ENCODE measurements at regions not wholly inside any gene's neighbourhood (a gene's known extent, or its start where the extent isn't known, plus 50 kb on each side); places are given as distances from the start of the nearest gene placed in this dataset.
A peak's percentile ranks its signal among the peaks of the same experiment; 100 is the strongest.
"Not testable (repeated sequence)": the region's sequence is repeated elsewhere in the genome, so short reads cannot be mapped to it uniquely, and the experiment has no call there.

DNA sequence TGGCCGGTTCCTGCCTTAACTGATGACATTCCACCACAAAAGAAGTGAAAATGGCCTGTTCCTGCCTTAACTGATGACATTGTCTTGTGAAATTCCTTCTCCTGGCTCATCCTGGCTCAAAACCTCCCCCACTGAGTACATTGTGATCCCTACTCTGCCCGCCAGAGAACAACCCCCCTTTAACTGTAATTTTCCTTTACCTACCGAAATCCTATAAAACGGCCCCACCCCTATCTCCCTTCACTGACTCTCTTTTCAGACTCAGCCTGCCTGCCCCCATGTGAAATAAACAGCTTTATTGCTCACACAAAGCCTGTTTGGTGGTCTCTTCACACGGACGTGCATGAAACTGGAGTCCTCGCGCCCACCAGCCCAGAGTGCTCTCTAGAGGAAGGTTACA lies 166.5 kb downstream of the ADRA2C start:
- not testable (repeated sequence) for H3K27me3 ChIP-seq; H3K9me2 ChIP-seq (replicated peaks; ENCODE audit: insufficient read depth); H2AFZ ChIP-seq; H3K4me2 ChIP-seq; H3K4me1 ChIP-seq (ENCODE audit: insufficient read depth); H3K36me3 ChIP-seq (replicated peaks; ENCODE audit: insufficient read depth, low read depth); H4K20me1 ChIP-seq (ENCODE audit: insufficient read depth, poor library complexity, severe bottlenecking); H3K79me2 ChIP-seq; DNase-seq (ENCODE audit: low spot score); H3K4me3 ChIP-seq; H3K9me3 ChIP-seq (ENCODE audit: low read depth)
- H3K27ac ChIP-seq, result peak overlapping the region; percentile 63
- 60% methylated on average over 8 of the region's 8 CpGs for whole genome bisulfite sequencing (ENCODE audit: low lambda C conversion rate, missing lambda C conversion rate)

DNA sequence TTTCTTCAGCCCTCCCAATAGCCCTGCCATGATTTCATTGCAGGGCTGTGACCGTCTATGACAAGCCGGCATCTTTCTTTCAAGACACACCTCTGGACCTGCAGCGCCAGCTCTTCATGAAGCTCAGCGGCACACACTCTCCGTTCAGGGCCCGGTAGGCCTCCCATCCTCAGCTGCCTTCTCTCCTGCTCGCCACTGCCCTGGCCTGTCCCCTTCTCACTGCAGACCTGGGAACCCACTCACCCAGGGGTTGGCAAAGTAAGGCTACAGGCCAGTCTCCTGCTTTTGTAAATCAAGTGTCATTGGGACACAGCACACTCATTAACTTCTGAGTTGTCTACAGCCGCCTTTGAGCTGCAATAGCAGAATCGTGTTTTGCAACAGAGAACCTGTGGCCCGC lies 169.2 kb downstream of the ADRA2C start:
- not testable (repeated sequence) for H2AFZ ChIP-seq; H3K79me2 ChIP-seq; H3K4me1 ChIP-seq (ENCODE audit: insufficient read depth); H3K4me3 ChIP-seq; H3K27ac ChIP-seq; H3K27me3 ChIP-seq; H3K36me3 ChIP-seq (replicated peaks; ENCODE audit: insufficient read depth, low read depth); H3K9me2 ChIP-seq (replicated peaks; ENCODE audit: insufficient read depth); DNase-seq (ENCODE audit: low spot score); H4K20me1 ChIP-seq (ENCODE audit: insufficient read depth, poor library complexity, severe bottlenecking); H3K9me3 ChIP-seq (ENCODE audit: low read depth); H3K4me2 ChIP-seq
- 96% methylated on average over 10 of the region's 10 CpGs for WGBS (ENCODE audit: low lambda C conversion rate, missing lambda C conversion rate)

DNA sequence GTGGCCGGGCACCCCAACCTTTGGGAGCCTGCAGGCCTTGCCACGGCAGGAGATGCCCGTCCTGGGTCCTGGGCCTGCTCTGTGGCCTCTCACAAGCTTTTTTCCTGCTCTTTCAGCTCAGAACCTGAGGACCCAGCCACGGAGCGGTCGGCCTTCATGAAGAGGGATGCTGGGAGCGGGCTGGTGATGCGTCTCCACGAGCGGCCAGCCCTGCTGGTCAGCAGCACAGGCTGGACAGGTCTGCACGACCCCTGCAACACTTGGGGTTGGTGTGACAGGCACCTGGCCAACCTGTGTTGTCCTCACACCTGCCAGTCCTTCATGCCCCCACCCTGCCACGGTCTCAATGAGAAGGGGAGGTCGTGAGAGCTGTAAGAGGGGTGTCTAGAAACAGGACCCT lies 170.0 kb downstream of the ADRA2C start:
- H4K20me1 ChIP-seq (ENCODE audit: insufficient read depth, poor library complexity, severe bottlenecking), result no peaks in the 10 kb centered on the region
- H3K9me3 ChIP-seq (ENCODE audit: low read depth), result no peaks in the 10 kb centered on the region
- H3K4me3 ChIP-seq, result no peak overlapping the region
- WGBS (ENCODE audit: low lambda C conversion rate, missing lambda C conversion rate), result 79% methylated on average over 13 of the region's 13 CpGs
- TF ChIP-seq EZH2phosphoT487 (IDR thresholded peaks at IDR 0.05; ENCODE audit: low read depth, severe bottlenecking, unreplicated experiment) (no peak), EZH2 (IDR thresholded peaks at IDR 0.05; ENCODE audit: borderline replicate concordance) (no peak)
- TF ChIP-seq, protein P1, sequence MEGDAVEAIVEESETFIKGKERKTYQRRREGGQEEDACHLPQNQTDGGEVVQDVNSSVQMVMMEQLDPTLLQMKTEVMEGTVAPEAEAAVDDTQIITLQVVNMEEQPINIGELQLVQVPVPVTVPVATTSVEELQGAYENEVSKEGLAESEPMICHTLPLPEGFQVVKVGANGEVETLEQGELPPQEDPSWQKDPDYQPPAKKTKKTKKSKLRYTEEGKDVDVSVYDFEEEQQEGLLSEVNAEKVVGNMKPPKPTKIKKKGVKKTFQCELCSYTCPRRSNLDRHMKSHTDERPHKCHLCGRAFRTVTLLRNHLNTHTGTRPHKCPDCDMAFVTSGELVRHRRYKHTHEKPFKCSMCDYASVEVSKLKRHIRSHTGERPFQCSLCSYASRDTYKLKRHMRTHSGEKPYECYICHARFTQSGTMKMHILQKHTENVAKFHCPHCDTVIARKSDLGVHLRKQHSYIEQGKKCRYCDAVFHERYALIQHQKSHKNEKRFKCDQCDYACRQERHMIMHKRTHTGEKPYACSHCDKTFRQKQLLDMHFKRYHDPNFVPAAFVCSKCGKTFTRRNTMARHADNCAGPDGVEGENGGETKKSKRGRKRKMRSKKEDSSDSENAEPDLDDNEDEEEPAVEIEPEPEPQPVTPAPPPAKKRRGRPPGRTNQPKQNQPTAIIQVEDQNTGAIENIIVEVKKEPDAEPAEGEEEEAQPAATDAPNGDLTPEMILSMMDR (IDR thresholded peaks at IDR 0.05; ENCODE audit: poor library complexity), result no peak
- H3K36me3 ChIP-seq (replicated peaks; ENCODE audit: insufficient read depth, low read depth), result no peaks in the 10 kb centered on the region
- DNase-seq (ENCODE audit: low spot score), result no peak
- H3K27me3 ChIP-seq, result no peaks in the 10 kb centered on the region
- H3K9me2 ChIP-seq (replicated peaks; ENCODE audit: insufficient read depth), result no peaks in the 10 kb centered on the region
- no peaks in the 10 kb centered on the region for H3K79me2 ChIP-seq
- H3K4me2 ChIP-seq, result no peak overlapping the region
- H3K4me1 ChIP-seq (ENCODE audit: insufficient read depth), result no peaks in the 10 kb centered on the region
- H2AFZ ChIP-seq, result no peak overlapping the region
- no peak overlapping the region for H3K27ac ChIP-seq

DNA sequence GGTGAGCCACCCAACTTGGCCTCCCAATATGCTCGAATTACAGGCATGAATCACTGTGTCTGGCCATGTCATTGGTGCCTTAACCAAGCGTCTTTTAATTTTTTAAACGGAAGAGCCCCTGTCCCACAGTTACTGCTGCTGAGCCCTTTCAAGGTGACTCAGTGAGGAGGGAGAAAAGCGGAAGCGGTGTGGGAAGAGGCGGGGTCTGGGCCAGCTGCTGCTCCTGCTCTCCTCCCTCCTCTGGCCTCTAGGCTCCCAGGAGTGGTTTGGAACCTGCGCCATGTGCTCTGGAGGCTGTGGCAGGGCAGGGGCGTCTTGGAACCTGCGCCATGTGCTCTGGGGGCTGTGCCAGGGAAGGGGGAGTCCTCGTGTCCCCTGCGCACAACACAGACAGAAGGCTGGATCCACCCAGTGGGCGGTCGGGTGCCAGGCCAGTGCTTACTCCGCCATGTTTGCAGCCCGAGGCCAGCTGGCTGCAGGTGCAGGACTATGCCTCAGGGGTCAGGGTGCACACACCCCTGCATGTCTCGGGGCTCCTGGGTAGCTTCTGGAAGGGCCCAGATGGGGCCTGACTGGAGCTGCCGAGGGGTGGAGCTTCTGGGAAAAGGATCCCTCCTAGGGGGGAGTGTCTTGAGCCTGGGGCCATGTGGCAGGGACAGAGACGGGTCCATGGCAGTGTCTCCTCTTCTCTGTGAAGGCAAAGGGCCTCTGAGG lies 171.8 kb downstream of the ADRA2C start:
- not testable (repeated sequence) for H3K27me3 ChIP-seq; H3K27ac ChIP-seq; H3K4me3 ChIP-seq; H3K9me2 ChIP-seq (replicated peaks; ENCODE audit: insufficient read depth); H2AFZ ChIP-seq; H4K20me1 ChIP-seq (ENCODE audit: insufficient read depth, poor library complexity, severe bottlenecking); H3K4me1 ChIP-seq (ENCODE audit: insufficient read depth); H3K79me2 ChIP-seq; DNase-seq (ENCODE audit: low spot score); H3K4me2 ChIP-seq; H3K9me3 ChIP-seq (ENCODE audit: low read depth); H3K36me3 ChIP-seq (replicated peaks; ENCODE audit: insufficient read depth, low read depth)
- WGBS (ENCODE audit: low lambda C conversion rate, missing lambda C conversion rate), result 89% methylated on average over 9 of the region's 18 CpGs

DNA sequence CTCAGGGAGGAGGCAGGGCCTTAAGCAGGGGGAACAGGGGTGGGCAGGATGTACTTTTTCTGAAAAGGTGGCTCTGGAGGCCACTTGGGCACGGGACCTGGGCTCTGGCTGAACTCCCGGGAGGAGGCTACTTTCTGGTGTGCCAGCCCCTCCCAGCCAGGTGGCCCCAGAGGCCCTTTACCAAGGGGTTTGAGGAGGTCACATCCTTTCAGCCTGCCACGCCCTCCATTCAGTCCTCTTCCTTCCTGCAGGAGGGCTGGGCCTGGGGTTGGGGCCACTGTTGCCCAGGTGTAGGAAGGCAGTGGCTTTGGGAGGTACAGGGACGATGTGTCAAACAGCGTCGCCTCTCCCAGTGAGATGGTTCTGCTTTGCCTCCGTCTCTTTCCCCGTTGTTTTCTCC lies 172.5 kb downstream of the ADRA2C start:
- H3K36me3 ChIP-seq (replicated peaks; ENCODE audit: insufficient read depth, low read depth); H3K27ac ChIP-seq; H3K4me2 ChIP-seq; H3K79me2 ChIP-seq; H3K9me2 ChIP-seq (replicated peaks; ENCODE audit: insufficient read depth); DNase-seq (ENCODE audit: low spot score); H3K4me3 ChIP-seq; H3K27me3 ChIP-seq; H3K4me1 ChIP-seq (ENCODE audit: insufficient read depth); H4K20me1 ChIP-seq (ENCODE audit: insufficient read depth, poor library complexity, severe bottlenecking); H3K9me3 ChIP-seq (ENCODE audit: low read depth); H2AFZ ChIP-seq: not testable (repeated sequence)
- WGBS (ENCODE audit: low lambda C conversion rate, missing lambda C conversion rate), result 97% methylated on average over 7 of the region's 8 CpGs

DNA sequence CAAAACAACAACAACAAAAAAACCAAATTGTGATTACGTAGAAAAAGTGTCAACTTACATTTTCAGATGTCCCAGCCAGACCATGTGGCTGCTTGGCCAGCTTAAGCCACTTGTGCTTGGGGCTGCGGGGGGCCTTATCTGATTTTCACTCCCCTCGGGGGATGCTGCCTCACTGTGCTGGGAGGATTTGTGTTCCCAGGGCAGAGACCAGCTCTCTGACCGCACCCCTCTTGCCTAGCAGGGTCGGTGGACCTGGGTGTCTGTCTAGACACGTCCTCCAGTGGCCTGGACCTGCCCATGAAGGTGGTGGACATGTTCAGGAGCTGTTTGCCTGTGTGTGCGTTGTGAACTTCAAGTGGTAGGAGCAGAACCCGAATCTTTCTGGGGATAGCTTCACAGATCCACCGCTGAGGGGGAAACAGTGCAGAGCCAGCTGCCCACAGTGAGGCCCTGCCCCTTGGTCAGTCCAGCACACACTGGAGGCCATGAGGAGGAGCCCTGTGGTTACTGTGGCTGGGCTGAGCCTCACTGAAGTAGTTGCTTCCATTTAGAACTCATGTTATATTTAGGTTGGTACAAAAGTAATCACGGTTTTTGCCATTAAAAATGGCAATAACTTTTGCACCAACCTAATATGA lies 173.9 kb downstream of the ADRA2C start:
- not testable (repeated sequence) for H3K27me3 ChIP-seq; H3K4me2 ChIP-seq; H3K79me2 ChIP-seq; H3K4me1 ChIP-seq (ENCODE audit: insufficient read depth); H2AFZ ChIP-seq; H4K20me1 ChIP-seq (ENCODE audit: insufficient read depth, poor library complexity, severe bottlenecking); H3K27ac ChIP-seq; H3K9me3 ChIP-seq (ENCODE audit: low read depth); H3K4me3 ChIP-seq; H3K9me2 ChIP-seq (replicated peaks; ENCODE audit: insufficient read depth); H3K36me3 ChIP-seq (replicated peaks; ENCODE audit: insufficient read depth, low read depth); DNase-seq (ENCODE audit: low spot score)
- WGBS (ENCODE audit: low lambda C conversion rate, missing lambda C conversion rate), result 56% methylated on average over 9 of the region's 10 CpGs

DNA sequence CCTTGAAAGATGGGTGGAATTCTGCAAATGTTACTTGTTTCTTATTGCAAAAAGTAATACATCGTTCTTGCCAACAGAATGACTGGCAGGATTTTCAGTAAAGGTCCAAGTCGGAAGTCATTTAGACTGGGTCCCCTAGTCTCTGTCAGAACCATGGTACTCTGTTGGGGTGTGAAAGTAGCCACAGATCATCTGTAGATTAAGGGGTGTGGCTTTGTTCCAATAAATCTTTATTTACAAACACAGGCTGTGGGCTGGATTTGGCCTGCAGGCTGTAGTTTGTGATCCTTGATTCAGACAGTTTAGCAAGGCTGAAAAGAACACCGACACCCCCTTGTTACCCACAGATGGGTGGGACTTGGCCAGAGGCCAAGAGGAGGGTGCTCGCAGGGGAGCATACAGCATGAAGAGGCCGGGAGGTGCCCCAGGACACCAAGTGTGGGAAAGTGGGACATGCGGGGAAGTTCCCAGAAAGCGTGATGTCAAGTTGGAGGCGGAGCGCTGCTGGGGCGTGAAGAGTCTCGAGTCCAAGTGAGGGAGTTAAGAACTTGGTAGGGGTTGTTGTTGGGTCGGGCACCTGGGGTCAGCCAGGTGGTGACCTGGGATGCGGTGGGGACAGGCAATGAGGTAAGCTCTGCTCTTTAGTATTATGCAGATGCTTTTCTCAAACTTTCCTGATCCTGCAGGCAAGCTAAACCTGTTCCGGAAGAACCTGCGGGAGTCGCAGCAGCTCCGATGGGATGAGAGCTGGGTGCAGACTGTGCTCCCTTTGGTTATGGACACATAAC lies 175.7 kb downstream of the ADRA2C start:
- H3K27me3 ChIP-seq; H2AFZ ChIP-seq; H3K4me1 ChIP-seq (ENCODE audit: insufficient read depth); H3K27ac ChIP-seq; H3K4me2 ChIP-seq; H3K4me3 ChIP-seq; H3K36me3 ChIP-seq (replicated peaks; ENCODE audit: insufficient read depth, low read depth); H4K20me1 ChIP-seq (ENCODE audit: insufficient read depth, poor library complexity, severe bottlenecking); H3K79me2 ChIP-seq; H3K9me2 ChIP-seq (replicated peaks; ENCODE audit: insufficient read depth); H3K9me3 ChIP-seq (ENCODE audit: low read depth); DNase-seq (ENCODE audit: low spot score): not testable (repeated sequence)
- WGBS (ENCODE audit: low lambda C conversion rate, missing lambda C conversion rate), result 63% methylated on average over 17 of the region's 17 CpGs

All from hepatocyte (in vitro differentiated cells).